ENCODE measurements at regions not wholly inside any gene's neighbourhood (a gene's known extent, or its start where the extent isn't known, plus 50 kb on each side); places are given as distances from the start of the nearest gene placed in this dataset.

DNA sequence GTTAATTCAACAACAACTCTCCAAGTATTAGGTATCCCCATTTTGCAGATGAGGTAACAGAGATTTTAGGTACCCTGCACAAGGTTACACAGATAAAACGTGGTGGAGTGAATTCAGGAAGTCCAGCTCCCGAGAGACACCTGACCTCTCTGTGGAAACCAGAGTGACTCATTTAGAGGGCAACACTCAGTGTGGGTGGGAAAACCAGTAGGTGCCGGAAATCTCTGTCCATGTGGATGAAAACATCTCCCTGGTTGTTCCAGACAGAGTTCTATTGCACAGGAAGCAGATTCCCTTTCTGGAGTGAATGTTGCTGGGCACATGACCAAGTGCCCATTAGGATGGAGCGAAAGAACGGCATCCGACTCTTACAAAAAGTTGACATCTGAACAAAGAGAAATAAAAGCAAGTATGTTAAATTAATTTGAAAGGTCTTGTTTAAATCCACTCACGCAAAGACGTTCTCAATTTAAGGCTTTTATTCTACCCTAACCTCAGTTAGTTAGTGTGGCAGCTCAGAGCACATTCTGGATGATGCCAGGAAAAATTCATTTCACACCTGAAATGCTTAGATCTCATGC, 391.9 kb upstream of the WWC1 start:
- H3K4me3 ChIP-seq (ENCODE audit: low read length), result no peak overlapping the region
- TF ChIP-seq, protein P1, sequence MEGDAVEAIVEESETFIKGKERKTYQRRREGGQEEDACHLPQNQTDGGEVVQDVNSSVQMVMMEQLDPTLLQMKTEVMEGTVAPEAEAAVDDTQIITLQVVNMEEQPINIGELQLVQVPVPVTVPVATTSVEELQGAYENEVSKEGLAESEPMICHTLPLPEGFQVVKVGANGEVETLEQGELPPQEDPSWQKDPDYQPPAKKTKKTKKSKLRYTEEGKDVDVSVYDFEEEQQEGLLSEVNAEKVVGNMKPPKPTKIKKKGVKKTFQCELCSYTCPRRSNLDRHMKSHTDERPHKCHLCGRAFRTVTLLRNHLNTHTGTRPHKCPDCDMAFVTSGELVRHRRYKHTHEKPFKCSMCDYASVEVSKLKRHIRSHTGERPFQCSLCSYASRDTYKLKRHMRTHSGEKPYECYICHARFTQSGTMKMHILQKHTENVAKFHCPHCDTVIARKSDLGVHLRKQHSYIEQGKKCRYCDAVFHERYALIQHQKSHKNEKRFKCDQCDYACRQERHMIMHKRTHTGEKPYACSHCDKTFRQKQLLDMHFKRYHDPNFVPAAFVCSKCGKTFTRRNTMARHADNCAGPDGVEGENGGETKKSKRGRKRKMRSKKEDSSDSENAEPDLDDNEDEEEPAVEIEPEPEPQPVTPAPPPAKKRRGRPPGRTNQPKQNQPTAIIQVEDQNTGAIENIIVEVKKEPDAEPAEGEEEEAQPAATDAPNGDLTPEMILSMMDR (conservative IDR thresholded peaks at IDR 0.05; ENCODE audit: low read depth, low read length), result no peak
- DNase-seq (ENCODE audit: low read depth), result no peak

DNA sequence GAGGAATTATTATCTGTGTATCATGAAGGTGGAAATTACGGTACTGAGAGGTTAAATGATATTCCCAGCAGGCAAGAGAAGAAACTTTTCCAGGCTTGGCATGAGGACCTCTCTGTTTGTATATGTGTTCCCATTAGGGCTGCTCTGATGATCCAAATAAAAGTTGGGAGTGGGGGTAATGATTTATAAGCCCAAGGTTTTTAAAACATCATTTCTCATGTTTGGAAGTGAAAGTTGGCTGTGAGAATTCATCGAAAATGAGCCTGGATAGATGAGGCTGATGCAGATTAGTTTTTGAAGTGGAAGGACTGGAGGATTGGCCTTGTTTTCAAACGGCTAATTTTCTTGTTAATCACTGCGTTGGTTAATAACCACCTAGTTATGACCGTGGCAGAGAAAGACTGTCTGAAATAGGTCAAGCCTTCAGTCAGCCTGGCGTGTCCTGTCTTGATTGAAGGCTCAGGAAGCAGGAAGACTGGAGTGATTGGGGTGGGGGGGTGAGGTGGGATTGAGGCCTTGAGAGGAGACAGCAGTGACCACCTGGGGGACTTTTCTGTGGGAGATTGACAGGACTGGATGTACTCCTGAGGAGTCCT, 391.0 kb upstream of the WWC1 start:
- TF ChIP-seq, protein P1 (conservative IDR thresholded peaks at IDR 0.05; ENCODE audit: low read depth, low read length), result no peak
- no peak for DNase-seq (ENCODE audit: low read depth)
- no peak overlapping the region for H3K4me3 ChIP-seq (ENCODE audit: low read length)

GRCh38 chr5:167902298-167902697, 389.1 kb upstream of the WWC1 start:
- DNase-seq (ENCODE audit: low read depth), result no peak
- H3K4me3 ChIP-seq (ENCODE audit: low read length), result no peak overlapping the region
- TF ChIP-seq, protein P1 (conservative IDR thresholded peaks at IDR 0.05; ENCODE audit: low read depth, low read length), result no peak

DNA sequence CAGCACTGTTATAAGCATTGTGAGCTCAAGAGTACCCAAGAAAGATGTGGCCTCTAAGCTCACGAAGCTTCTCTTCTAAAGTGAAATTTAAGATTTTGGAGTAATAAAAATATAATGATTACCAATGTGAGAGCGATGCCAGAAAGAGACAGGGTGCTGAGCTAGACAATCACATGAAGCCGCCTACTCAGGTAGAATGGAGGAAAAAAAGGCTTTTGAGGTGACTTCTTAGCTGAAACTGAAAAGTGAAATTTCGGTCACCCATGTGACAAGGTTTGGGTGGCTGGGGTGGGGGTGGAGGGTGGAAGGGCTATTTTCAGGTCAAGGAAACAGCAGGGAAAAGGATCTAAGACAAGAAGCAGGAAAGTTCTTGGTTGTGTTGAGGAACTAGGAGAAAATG, 388.2 kb upstream of the WWC1 start:
- TF ChIP-seq, protein P1 (conservative IDR thresholded peaks at IDR 0.05; ENCODE audit: low read depth, low read length), result no peak
- DNase-seq (ENCODE audit: low read depth), result no peak
- no peak overlapping the region for H3K4me3 ChIP-seq (ENCODE audit: low read length)

DNA sequence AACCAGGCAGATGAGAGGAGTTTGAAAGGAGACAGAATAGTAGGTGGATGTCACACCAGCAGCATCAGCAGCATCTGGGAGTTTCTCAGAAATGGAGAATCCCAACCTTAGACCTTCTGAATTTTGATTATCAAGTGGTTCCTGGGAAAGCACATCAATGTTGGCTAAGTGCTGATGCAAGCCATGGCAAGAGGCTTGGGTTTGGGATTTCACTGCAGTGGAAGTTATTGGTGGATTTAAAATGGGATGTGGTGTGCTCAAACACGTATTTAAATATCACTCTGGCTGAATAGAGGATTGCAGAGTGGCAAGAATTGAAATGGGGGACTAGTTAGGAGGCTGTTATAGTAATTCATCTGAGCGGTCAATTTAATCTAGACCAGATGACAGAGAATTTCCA, 387.8 kb upstream of the WWC1 start:
- no peak overlapping the region for H3K4me3 ChIP-seq (ENCODE audit: low read length)
- DNase-seq (ENCODE audit: low read depth), result no peak
- TF ChIP-seq, protein P1 (conservative IDR thresholded peaks at IDR 0.05; ENCODE audit: low read depth, low read length), result no peak

DNA sequence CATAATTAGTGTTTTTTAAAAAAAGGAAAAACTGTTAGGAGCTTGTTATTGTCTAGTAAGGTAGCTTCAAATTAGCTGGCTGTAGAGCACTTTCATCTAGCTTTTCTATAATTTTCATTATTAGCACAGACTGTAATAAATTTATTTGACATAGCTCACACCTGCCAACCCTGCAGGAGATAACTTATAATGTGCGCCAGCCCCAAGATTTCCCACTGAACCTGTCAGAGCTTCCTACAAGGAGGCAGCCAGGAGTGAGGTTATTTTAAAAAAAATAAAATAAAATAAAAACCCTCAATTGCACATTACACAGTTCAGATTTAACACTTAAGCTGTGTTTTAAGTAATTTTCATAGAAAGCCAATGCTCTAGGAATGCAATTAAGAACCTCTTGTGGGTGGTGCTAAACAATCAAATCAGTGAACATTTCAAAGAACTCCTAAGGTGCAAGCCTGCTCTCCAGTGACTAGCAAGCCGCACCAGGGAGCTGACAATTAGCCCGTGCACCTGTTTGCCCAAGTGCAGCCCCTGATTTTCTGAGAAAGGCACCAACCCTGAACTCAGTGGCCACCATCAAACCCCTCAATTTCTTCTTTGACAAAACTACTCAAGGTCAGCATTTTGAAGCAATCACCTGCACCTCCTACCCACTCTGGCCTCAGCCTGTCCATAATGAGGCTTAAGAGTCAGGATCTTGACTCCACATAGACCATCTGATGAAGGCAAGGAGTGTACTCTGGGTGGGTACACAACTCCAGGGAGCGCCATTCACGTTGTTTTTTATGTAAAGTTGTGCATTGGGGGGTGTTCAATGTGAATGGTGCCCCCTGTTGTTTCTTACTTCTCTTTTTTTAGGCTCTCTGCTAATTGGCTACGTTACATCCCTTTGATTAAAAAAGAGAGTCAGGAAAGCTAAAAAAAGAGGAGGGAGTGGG, 385.3 kb upstream of the WWC1 start:
- TF ChIP-seq, protein P1 (conservative IDR thresholded peaks at IDR 0.05; ENCODE audit: low read depth, low read length), result peak; percentile 0
- no peak overlapping the region for H3K4me3 ChIP-seq (ENCODE audit: low read length)
- DNase-seq (ENCODE audit: low read depth), result no peak
